ENCODE measurements at regions not wholly inside any gene's neighbourhood (a gene's known extent, or its start where the extent isn't known, plus 50 kb on each side); places are given as distances from the start of the nearest gene placed in this dataset.

DNA sequence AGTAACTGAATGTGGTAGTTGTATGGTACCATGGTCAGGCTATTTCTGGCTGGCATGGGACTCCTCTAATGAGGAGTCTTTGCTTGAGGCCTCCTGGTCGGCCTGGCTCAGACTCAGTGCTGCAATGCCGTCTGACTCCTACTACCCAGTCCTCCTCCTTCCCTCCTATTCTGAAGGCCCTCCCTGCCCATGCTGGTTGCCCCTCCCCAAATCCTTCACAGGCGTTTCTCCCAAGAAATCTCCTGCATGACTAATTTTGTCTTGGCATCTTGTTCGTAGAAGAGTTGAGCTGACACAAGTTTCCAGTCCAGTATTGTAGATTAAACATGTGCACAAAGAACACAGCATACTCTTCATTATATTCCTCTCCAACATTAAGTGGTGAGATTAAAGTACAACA lies 115.5 kb downstream of the NFKBIZ start:
- Histone ChIP-seq H3K4me3 (replicated peaks in 1 of 4; ENCODE audit: control extremely low read depth in 1 of 4, insufficient read depth in 1 of 4, low read depth in 3 of 4, low read length in 4 of 4) (no peak overlapping the region), H3K4me2 (ENCODE audit: extremely low read depth, insufficient read depth, low read length) (no peak overlapping the region), H4K20me1 (ENCODE audit: control insufficient read depth, extremely low read depth, insufficient read depth, low read length) (no peaks in the 10 kb centered on the region), H3K79me2 (ENCODE audit: control insufficient read depth, insufficient read depth, low read length) (no peaks in the 10 kb centered on the region), H3K4me1 (ENCODE audit: control insufficient read depth, extremely low read depth, insufficient read depth, low read length) (peaks cover 2% of the 10 kb centered on the region), H3K9me3 (ENCODE audit: control insufficient read depth, insufficient read depth, low read depth, low read length) (no peaks in the 10 kb centered on the region), H2AFZ (ENCODE audit: low read length) (no peak overlapping the region), H3K9ac (ENCODE audit: insufficient read depth, low read length) (no peak overlapping the region), H3K36me3 (ENCODE audit: control insufficient read depth, insufficient read depth, low read length) (no peaks in the 10 kb centered on the region), H3K27me3 (ENCODE audit: control insufficient read depth, insufficient read depth, low read length) (no peaks in the 10 kb centered on the region), H3K27ac (ENCODE audit: insufficient read depth, low read length) (no peak overlapping the region)
- TF ChIP-seq EZH2 (IDR thresholded peaks at IDR 0.05; ENCODE audit: low read length, missing control alignments): no peak
- TF ChIP-seq, protein P1, sequence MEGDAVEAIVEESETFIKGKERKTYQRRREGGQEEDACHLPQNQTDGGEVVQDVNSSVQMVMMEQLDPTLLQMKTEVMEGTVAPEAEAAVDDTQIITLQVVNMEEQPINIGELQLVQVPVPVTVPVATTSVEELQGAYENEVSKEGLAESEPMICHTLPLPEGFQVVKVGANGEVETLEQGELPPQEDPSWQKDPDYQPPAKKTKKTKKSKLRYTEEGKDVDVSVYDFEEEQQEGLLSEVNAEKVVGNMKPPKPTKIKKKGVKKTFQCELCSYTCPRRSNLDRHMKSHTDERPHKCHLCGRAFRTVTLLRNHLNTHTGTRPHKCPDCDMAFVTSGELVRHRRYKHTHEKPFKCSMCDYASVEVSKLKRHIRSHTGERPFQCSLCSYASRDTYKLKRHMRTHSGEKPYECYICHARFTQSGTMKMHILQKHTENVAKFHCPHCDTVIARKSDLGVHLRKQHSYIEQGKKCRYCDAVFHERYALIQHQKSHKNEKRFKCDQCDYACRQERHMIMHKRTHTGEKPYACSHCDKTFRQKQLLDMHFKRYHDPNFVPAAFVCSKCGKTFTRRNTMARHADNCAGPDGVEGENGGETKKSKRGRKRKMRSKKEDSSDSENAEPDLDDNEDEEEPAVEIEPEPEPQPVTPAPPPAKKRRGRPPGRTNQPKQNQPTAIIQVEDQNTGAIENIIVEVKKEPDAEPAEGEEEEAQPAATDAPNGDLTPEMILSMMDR (conservative IDR thresholded peaks at IDR 0.05 in 1 of 2, IDR thresholded peaks at IDR 0.05 in 1 of 2; ENCODE audit: low read depth in 1 of 2, low read length in 2 of 2): no peak
- peak; percentile 60 to 69 for DNase-seq (ENCODE audit: low read depth in 2 of 2)

DNA sequence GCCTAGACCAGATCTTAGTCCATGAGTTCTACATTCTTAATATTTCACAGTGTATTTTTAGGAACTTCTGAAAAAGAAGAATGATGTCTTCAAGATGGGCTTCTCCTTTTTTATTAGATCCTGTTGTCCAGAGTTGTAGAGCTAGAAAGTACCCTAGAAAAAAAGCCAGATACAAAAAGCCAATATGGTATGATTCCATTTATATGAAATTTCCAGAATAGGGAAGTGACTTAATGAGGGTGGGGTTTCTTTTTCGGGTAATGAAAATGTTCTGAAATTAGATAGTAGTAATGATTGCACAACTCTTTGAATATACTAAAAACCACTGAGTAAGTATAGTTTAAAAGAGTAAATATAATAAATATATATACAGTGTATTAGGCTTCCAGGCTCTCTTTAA lies 116.9 kb downstream of the NFKBIZ start:
- H2AFZ ChIP-seq (ENCODE audit: low read length): no peak overlapping the region
- H3K27me3 ChIP-seq (ENCODE audit: control insufficient read depth, insufficient read depth, low read length): no peaks in the 10 kb centered on the region
- H3K36me3 ChIP-seq (ENCODE audit: control insufficient read depth, insufficient read depth, low read length): no peaks in the 10 kb centered on the region
- no peaks in the 10 kb centered on the region for H3K79me2 ChIP-seq (ENCODE audit: control insufficient read depth, insufficient read depth, low read length)
- no peak overlapping the region for H3K27ac ChIP-seq (ENCODE audit: insufficient read depth, low read length)
- H3K4me1 ChIP-seq (ENCODE audit: control insufficient read depth, extremely low read depth, insufficient read depth, low read length): peaks cover 2% of the 10 kb centered on the region
- H3K4me3 ChIP-seq (replicated peaks in 1 of 4; ENCODE audit: control extremely low read depth in 1 of 4, insufficient read depth in 1 of 4, low read depth in 3 of 4, low read length in 4 of 4): no peak overlapping the region
- no peaks in the 10 kb centered on the region for H4K20me1 ChIP-seq (ENCODE audit: control insufficient read depth, extremely low read depth, insufficient read depth, low read length)
- no peaks in the 10 kb centered on the region for H3K9me3 ChIP-seq (ENCODE audit: control insufficient read depth, insufficient read depth, low read depth, low read length)
- DNase-seq (ENCODE audit: low read depth in 2 of 2): peak in 1 of 2 donors; percentile 57
- no peak overlapping the region for H3K9ac ChIP-seq (ENCODE audit: insufficient read depth, low read length)
- no peak overlapping the region for H3K4me2 ChIP-seq (ENCODE audit: extremely low read depth, insufficient read depth, low read length)
- TF ChIP-seq EZH2 (IDR thresholded peaks at IDR 0.05; ENCODE audit: low read length, missing control alignments): no peak
- TF ChIP-seq, protein P1 (conservative IDR thresholded peaks at IDR 0.05 in 1 of 2, IDR thresholded peaks at IDR 0.05 in 1 of 2; ENCODE audit: low read depth in 1 of 2, low read length in 2 of 2): no peak

DNA sequence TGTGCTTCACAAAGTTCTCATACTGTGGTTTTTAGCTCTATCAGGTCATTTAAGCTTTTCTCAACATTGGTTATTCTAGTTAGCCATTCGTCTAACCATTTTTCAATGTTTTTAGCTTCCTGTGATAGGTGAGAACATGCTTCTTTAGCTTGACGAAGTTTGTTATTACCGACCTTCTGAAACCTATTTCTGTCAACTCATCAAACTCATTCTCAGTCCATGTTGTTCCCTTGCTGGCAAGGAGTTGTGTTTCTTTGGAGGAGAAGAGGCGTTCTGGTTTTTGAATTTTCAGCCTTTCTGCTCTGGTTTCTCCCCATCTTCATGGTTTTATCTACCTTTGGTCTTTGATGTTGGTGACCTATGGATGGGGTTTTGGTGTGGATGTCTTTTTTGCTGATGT lies 120.9 kb downstream of the NFKBIZ start:
- H3K4me1 ChIP-seq (ENCODE audit: control insufficient read depth, extremely low read depth, insufficient read depth, low read length): no peaks in the 10 kb centered on the region
- no peak overlapping the region for H3K4me2 ChIP-seq (ENCODE audit: extremely low read depth, insufficient read depth, low read length)
- DNase-seq (ENCODE audit: low read depth in 2 of 2): no peak
- no peak overlapping the region for H2AFZ ChIP-seq (ENCODE audit: low read length)
- no peak overlapping the region for H3K4me3 ChIP-seq (replicated peaks in 1 of 4; ENCODE audit: control extremely low read depth in 1 of 4, insufficient read depth in 1 of 4, low read depth in 3 of 4, low read length in 4 of 4)
- no peaks in the 10 kb centered on the region for H4K20me1 ChIP-seq (ENCODE audit: control insufficient read depth, extremely low read depth, insufficient read depth, low read length)
- no peaks in the 10 kb centered on the region for H3K9me3 ChIP-seq (ENCODE audit: control insufficient read depth, insufficient read depth, low read depth, low read length)
- no peaks in the 10 kb centered on the region for H3K36me3 ChIP-seq (ENCODE audit: control insufficient read depth, insufficient read depth, low read length)
- H3K27ac ChIP-seq (ENCODE audit: insufficient read depth, low read length): no peak overlapping the region
- H3K27me3 ChIP-seq (ENCODE audit: control insufficient read depth, insufficient read depth, low read length): no peaks in the 10 kb centered on the region
- H3K9ac ChIP-seq (ENCODE audit: insufficient read depth, low read length): no peak overlapping the region
- no peak for TF ChIP-seq EZH2 (IDR thresholded peaks at IDR 0.05; ENCODE audit: low read length, missing control alignments)
- TF ChIP-seq, protein P1 (conservative IDR thresholded peaks at IDR 0.05 in 1 of 2, IDR thresholded peaks at IDR 0.05 in 1 of 2; ENCODE audit: low read depth in 1 of 2, low read length in 2 of 2): no peak
- H3K79me2 ChIP-seq (ENCODE audit: control insufficient read depth, insufficient read depth, low read length): no peaks in the 10 kb centered on the region

All from fibroblast of lung (primary cell).